ENCODE measurements at regions not wholly inside any gene's neighbourhood (a gene's known extent, or its start where the extent isn't known, plus 50 kb on each side); places are given as distances from the start of the nearest gene placed in this dataset.

DNA sequence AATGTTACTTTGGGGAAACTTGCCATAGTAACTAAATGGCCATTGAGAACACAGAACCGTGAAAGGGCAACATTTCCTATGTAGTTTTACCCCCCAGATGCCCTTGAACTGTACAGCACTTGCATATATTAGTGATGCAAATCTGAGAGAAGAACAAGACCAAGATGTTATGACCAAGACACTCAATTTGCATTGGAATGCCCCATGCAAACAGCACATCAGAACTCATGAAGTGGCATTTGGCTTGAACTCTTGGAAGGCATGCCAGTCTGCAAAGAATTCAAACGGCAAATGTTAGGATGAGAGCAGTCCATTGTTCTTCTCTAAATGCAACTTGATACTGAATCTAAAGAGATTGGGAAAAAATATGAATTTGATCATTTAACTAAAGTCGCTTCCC, 139.4 kb upstream of the CXorf66 start:
- no peaks in the 10 kb centered on the region for H4K20me1 ChIP-seq (replicated peaks; ENCODE audit: control insufficient read depth, extremely low read depth, insufficient read depth, low read length)
- no peak overlapping the region for H3K4me2 ChIP-seq (ENCODE audit: insufficient read depth, low read length)
- no peaks in the 10 kb centered on the region for H3K9me3 ChIP-seq (replicated peaks; ENCODE audit: control insufficient read depth, insufficient read depth, low read length)
- intact Hi-C loops (cut with micrococcal nuclease) (no loop called here), dilution Hi-C loops (cut with MboI; ENCODE audit: extremely low pct_ligation_motif_present, low sequenced_read_pairs) (no loop called here)
- no peaks in the 10 kb centered on the region for H3K4me1 ChIP-seq (ENCODE audit: control insufficient read depth, extremely low read depth, insufficient read depth, low read length)
- no peak for DNase-seq (ENCODE audit: low read depth, low spot score)
- CTCF ChIA-PET = no interaction called here
- no peaks in the 10 kb centered on the region for H3K79me2 ChIP-seq (ENCODE audit: control insufficient read depth, insufficient read depth, low read length)
- H3K36me3 ChIP-seq (ENCODE audit: control insufficient read depth in 2 of 2, extremely low read depth in 1 of 2, insufficient read depth in 2 of 2, low read length in 2 of 2) = no peaks in the 10 kb centered on the region
- no peak overlapping the region for H3K9ac ChIP-seq (replicated peaks; ENCODE audit: extremely low read depth, insufficient read depth, low read length)
- no TSS peak for BruUV-seq (replicated peaks)
- H3K4me3 ChIP-seq (replicated peaks in 1 of 3; ENCODE audit: insufficient read depth in 1 of 3, low read depth in 1 of 3, low read length in 3 of 3) = no peak overlapping the region
- no peak for TF ChIP-seq EZH2 (IDR thresholded peaks at IDR 0.05; ENCODE audit: borderline replicate concordance, low read depth, low read length, severe bottlenecking)
- FAIRE-seq = no peak
- no peaks in the 10 kb centered on the region for H3K9me1 ChIP-seq (replicated peaks; ENCODE audit: control insufficient read depth, extremely low read depth, insufficient read depth, low read length)
- POLR2A ChIA-PET = no interaction called here
- H3K27ac ChIP-seq (ENCODE audit: insufficient read depth, low read depth, low read length) = no peak overlapping the region
- H3K27me3 ChIP-seq (ENCODE audit: control insufficient read depth in 2 of 2, insufficient read depth in 2 of 2, low read length in 2 of 2) = no peaks in the 10 kb centered on the region
- no peak overlapping the region for H2AFZ ChIP-seq (ENCODE audit: low read depth, low read length)

DNA sequence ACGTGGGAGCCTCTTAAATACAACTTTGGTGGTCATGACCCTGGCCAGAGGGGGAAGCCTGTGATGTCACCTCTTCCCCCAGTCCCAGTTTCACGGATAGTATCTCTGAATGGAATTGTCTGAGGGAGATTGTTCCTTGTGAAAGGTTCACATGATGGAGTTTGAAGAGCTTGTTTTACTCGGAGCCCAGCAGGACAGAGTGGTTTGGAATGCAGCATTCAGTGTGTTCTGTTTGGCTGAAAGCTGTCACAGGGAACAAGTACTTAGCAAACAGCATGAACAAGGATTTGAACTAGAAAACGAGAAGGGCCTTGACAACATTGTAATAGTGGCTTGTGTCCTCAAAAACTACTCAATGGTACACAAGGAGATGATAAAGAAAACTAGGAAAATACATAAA, 133.9 kb upstream of the CXorf66 start:
- Histone ChIP-seq H3K9me3 (replicated peaks; ENCODE audit: control insufficient read depth, insufficient read depth, low read length) (no peaks in the 10 kb centered on the region), H3K79me2 (ENCODE audit: control insufficient read depth, insufficient read depth, low read length) (no peaks in the 10 kb centered on the region), H3K4me1 (ENCODE audit: control insufficient read depth, extremely low read depth, insufficient read depth, low read length) (no peaks in the 10 kb centered on the region), H3K9ac (replicated peaks; ENCODE audit: extremely low read depth, insufficient read depth, low read length) (no peak overlapping the region), H2AFZ (ENCODE audit: low read depth, low read length) (no peak overlapping the region), H3K36me3 (ENCODE audit: control insufficient read depth in 2 of 2, extremely low read depth in 1 of 2, insufficient read depth in 2 of 2, low read length in 2 of 2) (no peaks in the 10 kb centered on the region), H3K27me3 (ENCODE audit: control insufficient read depth in 2 of 2, insufficient read depth in 2 of 2, low read length in 2 of 2) (no peaks in the 10 kb centered on the region), H4K20me1 (replicated peaks; ENCODE audit: control insufficient read depth, extremely low read depth, insufficient read depth, low read length) (no peaks in the 10 kb centered on the region), H3K4me3 (replicated peaks in 1 of 3; ENCODE audit: insufficient read depth in 1 of 3, low read depth in 1 of 3, low read length in 3 of 3) (no peak overlapping the region), H3K27ac (ENCODE audit: insufficient read depth, low read depth, low read length) (no peak overlapping the region), H3K4me2 (ENCODE audit: insufficient read depth, low read length) (no peak overlapping the region), H3K9me1 (replicated peaks; ENCODE audit: control insufficient read depth, extremely low read depth, insufficient read depth, low read length) (no peaks in the 10 kb centered on the region)
- dilution Hi-C loops (cut with MboI; ENCODE audit: extremely low pct_ligation_motif_present, low sequenced_read_pairs) = no loop called here
- intact Hi-C loops (cut with micrococcal nuclease) = no loop called here
- ChIA-PET POLR2A (no interaction called here), CTCF (no interaction called here)
- no TSS peak for BruUV-seq (replicated peaks)
- DNase-seq (ENCODE audit: low read depth, low spot score) = no peak
- FAIRE-seq = no peak
- TF ChIP-seq EZH2 (IDR thresholded peaks at IDR 0.05; ENCODE audit: borderline replicate concordance, low read depth, low read length, severe bottlenecking) (no peak), MYC (IDR thresholded peaks at IDR 0.05; ENCODE audit: low read depth, low read length) (no peak), POLR2AphosphoS5 (IDR thresholded peaks at IDR 0.05; ENCODE audit: insufficient read depth, low read depth, low read length) (no peak), GATA2 (IDR thresholded peaks at IDR 0.05; ENCODE audit: insufficient read depth, insufficient read length, low read depth, low read length) (no peak), FOS (IDR thresholded peaks at IDR 0.05; ENCODE audit: borderline replicate concordance, insufficient read depth, low read length) (no peak), POLR2A (IDR thresholded peaks at IDR 0.05; ENCODE audit: low read depth, low read length) (no peak), JUN (IDR thresholded peaks at IDR 0.05; ENCODE audit: borderline replicate concordance, insufficient read depth, insufficient read length, low read depth) (no peak)
- TF ChIP-seq, protein P1, sequence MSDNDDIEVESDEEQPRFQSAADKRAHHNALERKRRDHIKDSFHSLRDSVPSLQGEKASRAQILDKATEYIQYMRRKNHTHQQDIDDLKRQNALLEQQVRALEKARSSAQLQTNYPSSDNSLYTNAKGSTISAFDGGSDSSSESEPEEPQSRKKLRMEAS (IDR thresholded peaks at IDR 0.05; ENCODE audit: insufficient read depth, insufficient read length) = no peak
- TF ChIP-seq, protein P2, sequence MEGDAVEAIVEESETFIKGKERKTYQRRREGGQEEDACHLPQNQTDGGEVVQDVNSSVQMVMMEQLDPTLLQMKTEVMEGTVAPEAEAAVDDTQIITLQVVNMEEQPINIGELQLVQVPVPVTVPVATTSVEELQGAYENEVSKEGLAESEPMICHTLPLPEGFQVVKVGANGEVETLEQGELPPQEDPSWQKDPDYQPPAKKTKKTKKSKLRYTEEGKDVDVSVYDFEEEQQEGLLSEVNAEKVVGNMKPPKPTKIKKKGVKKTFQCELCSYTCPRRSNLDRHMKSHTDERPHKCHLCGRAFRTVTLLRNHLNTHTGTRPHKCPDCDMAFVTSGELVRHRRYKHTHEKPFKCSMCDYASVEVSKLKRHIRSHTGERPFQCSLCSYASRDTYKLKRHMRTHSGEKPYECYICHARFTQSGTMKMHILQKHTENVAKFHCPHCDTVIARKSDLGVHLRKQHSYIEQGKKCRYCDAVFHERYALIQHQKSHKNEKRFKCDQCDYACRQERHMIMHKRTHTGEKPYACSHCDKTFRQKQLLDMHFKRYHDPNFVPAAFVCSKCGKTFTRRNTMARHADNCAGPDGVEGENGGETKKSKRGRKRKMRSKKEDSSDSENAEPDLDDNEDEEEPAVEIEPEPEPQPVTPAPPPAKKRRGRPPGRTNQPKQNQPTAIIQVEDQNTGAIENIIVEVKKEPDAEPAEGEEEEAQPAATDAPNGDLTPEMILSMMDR (IDR thresholded peaks at IDR 0.05; ENCODE audit: extremely low read depth in 1 of 2, insufficient read depth in 1 of 2, low read depth in 1 of 2, low read length in 2 of 2) = no peak

Measured in endothelial cell of umbilical vein (primary cell).